ENCODE measurements at regions not wholly inside any gene's neighbourhood (a gene's known extent, or its start where the extent isn't known, plus 50 kb on each side); places are given as distances from the start of the nearest gene placed in this dataset.

GRCh38 chr6:155995281-155995680 lies 539.6 kb upstream of the NOX3 start:
- Mint-ChIP-seq H3K4me1 (no peaks in the 10 kb centered on the region), H3K27ac (no peak overlapping the region), H3K4me3 (no peak overlapping the region), H3K36me3 (no peaks in the 10 kb centered on the region), H3K27me3 (ENCODE audit: low read depth) (peaks cover 4% of the 10 kb centered on the region), H3K9me3 (no peaks in the 10 kb centered on the region)
- DNase-seq (ENCODE audit: low spot score in 2 of 2, unreplicated experiment in 2 of 2): no peak
- TF ChIP-seq, protein P1, sequence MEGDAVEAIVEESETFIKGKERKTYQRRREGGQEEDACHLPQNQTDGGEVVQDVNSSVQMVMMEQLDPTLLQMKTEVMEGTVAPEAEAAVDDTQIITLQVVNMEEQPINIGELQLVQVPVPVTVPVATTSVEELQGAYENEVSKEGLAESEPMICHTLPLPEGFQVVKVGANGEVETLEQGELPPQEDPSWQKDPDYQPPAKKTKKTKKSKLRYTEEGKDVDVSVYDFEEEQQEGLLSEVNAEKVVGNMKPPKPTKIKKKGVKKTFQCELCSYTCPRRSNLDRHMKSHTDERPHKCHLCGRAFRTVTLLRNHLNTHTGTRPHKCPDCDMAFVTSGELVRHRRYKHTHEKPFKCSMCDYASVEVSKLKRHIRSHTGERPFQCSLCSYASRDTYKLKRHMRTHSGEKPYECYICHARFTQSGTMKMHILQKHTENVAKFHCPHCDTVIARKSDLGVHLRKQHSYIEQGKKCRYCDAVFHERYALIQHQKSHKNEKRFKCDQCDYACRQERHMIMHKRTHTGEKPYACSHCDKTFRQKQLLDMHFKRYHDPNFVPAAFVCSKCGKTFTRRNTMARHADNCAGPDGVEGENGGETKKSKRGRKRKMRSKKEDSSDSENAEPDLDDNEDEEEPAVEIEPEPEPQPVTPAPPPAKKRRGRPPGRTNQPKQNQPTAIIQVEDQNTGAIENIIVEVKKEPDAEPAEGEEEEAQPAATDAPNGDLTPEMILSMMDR (IDR thresholded peaks at IDR 0.05; ENCODE audit: unreplicated experiment): no peak

- TF ChIP-seq, protein P1 (IDR thresholded peaks at IDR 0.05; ENCODE audit: unreplicated experiment): no peak
- no peak for DNase-seq (ENCODE audit: low spot score in 2 of 2, unreplicated experiment in 2 of 2)
- H3K4me1 Mint-ChIP-seq: no peaks in the 10 kb centered on the region
- H3K9me3 Mint-ChIP-seq: no peaks in the 10 kb centered on the region
- no peak overlapping the region for H3K27ac Mint-ChIP-seq
- peaks cover 5% of the 10 kb centered on the region for H3K27me3 Mint-ChIP-seq (ENCODE audit: low read depth)
- H3K36me3 Mint-ChIP-seq: no peaks in the 10 kb centered on the region
- H3K4me3 Mint-ChIP-seq: no peak overlapping the region
Observed at GRCh38 chr6:155994086-155994485, 538.4 kb upstream of the NOX3 start.

DNA sequence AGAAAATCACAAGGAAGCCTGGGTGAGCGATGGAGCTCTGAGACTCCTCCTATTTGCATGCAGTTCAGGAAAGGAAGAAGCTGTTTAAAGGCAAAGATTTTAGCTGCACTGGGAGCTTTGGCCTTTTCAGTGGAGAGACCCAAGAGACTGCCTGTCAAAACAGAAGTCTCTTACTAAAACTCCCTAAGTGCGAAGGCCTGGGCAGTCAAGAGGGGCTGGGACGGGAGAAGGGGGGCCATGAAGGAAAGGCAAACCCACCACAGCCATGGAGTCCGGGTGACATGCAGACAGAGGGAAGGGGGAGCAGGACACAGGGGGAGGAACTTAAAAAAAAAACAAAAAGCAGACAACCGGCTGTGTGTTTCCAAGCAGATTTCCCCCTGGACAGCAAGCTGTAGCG lies 537.6 kb upstream of the NOX3 start:
- no peak overlapping the region for H3K4me3 Mint-ChIP-seq
- no peaks in the 10 kb centered on the region for H3K4me1 Mint-ChIP-seq
- no peaks in the 10 kb centered on the region for H3K36me3 Mint-ChIP-seq
- H3K9me3 Mint-ChIP-seq: no peaks in the 10 kb centered on the region
- peaks cover 7% of the 10 kb centered on the region for H3K27me3 Mint-ChIP-seq (ENCODE audit: low read depth)
- no peak for DNase-seq (ENCODE audit: low spot score in 2 of 2, unreplicated experiment in 2 of 2)
- TF ChIP-seq, protein P1 (IDR thresholded peaks at IDR 0.05; ENCODE audit: unreplicated experiment): no peak
- no peak overlapping the region for H3K27ac Mint-ChIP-seq

DNA sequence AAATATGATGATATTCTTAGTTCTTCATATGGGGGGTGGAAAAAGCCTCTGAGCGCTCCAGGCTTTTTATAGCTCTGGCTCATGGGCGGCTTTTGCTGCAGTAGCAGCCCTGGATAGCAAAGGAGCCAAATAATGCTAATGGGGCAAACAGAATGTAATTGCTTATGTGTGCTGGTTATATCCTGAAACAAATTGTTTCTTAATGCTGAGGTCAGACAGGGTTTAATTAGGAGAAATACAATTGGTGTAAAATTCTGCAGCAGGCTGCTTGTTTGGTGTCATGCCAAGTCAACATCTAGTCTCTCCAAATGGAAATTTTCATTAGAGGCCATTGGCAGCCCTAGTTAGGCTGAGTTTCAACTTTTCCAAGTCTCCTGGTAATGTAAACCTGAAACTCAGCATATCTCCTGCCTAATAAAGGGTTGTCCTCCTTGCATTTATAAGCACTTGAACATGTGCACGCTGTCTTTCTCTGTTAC lies 530.1 kb upstream of the NOX3 start:
- Mint-ChIP-seq H3K36me3 (no peaks in the 10 kb centered on the region), H3K27me3 (ENCODE audit: low read depth) (peaks cover 15% of the 10 kb centered on the region), H3K9me3 (no peaks in the 10 kb centered on the region), H3K4me3 (no peak overlapping the region), H3K4me1 (no peaks in the 10 kb centered on the region), H3K27ac (no peak overlapping the region)
- DNase-seq (ENCODE audit: low spot score in 2 of 2, unreplicated experiment in 2 of 2): no peak
- TF ChIP-seq, protein P1 (IDR thresholded peaks at IDR 0.05; ENCODE audit: unreplicated experiment): no peak

DNA sequence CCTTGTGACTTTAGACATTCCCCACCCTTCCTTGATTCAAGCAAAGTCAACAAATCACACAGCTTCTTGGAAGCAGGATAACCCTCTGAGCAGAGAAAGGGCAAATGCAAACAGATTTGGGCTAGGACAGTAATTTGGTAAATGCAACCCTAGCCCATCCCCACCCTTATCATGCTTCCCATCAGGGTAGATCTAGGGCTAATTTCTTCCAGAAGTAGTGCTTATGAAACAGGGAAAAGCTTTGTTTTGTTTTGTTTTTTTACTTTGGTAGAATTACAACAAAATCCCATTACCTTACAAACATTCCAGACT lies 525.1 kb upstream of the NOX3 start:
- TF ChIP-seq, protein P1 (IDR thresholded peaks at IDR 0.05; ENCODE audit: unreplicated experiment): no peak
- Mint-ChIP-seq H3K4me3 (no peak overlapping the region), H3K36me3 (no peaks in the 10 kb centered on the region), H3K27ac (no peak overlapping the region), H3K27me3 (ENCODE audit: low read depth) (peaks cover 11% of the 10 kb centered on the region), H3K4me1 (peaks cover 7% of the 10 kb centered on the region), H3K9me3 (no peaks in the 10 kb centered on the region)
- no peak for DNase-seq (ENCODE audit: low spot score in 2 of 2, unreplicated experiment in 2 of 2)

Measured in mesothelial cell of epicardium (in vitro differentiated cells).